HG03442 (cell line): ENCODE measurements at regions not wholly inside any gene's neighbourhood (a gene's known extent, or its start where the extent isn't known, plus 50 kb on each side); places are given as distances from the start of the nearest gene placed in this dataset.

ENCODE experiments used
- ATAC-seq: cut with Tn5 transposase; IDR thresholded peaks from one replicate; pipeline ENCODE4 v1.9.1; 2021; ENCODE audit warnings: mild to moderate bottlenecking, moderate library complexity; ENCODE audit not compliant: unreplicated experiment

GRCh38 chr2:144704709-144705095 is 184.8 kb upstream of the ZEB2 start:
- no peak for ATAC-seq

- ATAC-seq: peak; percentile 69
These were observed 184.2 kb upstream of the ZEB2 start for GRCh38 chr2:144703852-144704708.

- ATAC-seq: no peak
These were observed 182.1 kb upstream of the ZEB2 start for GRCh38 chr2:144702051-144702450.

DNA sequence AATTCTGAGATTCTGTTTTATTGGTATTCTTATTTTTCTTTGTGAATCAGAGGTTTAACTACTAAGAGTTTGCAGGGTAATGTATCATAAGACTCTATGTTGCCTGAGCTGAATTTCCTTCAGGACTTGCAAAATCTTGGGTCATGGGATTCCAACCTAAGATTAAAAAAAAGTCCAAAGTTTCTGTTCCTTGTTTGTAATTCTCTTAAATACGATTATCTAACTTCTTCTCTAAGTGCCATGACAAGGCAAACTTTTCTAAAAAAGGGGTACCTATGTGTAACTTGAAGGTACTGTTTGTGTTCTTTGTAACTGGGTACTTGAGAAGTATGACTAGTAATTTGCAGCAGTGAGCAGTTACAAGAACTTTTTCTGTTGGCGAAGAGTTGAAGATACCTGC is 181.3 kb upstream of the ZEB2 start:
- no peak for ATAC-seq

GRCh38 chr2:144698156-144698555 is 178.2 kb upstream of the ZEB2 start:
- no peak for ATAC-seq

- no peak for ATAC-seq
These were observed 175.7 kb upstream of the ZEB2 start for GRCh38 chr2:144695657-144696056.

DNA sequence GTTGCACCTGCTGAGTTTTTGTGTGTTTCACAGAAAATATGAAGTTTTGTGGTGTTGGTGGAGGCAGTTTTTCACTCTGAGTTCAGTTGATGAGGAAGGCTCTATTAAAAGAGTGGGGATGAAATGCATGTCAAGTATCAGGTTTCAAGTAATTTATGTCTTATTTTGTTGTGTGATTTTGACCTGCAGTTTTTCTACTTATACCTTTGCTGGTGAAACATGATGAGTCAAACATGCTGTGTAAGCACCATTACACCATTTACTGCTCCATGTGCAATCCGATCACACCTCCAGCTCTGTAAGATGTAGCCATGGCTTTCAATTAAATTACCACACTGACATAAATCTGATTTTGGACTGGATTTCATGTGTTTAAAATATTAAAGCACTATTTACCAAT is 174.5 kb upstream of the ZEB2 start:
- no peak for ATAC-seq

DNA sequence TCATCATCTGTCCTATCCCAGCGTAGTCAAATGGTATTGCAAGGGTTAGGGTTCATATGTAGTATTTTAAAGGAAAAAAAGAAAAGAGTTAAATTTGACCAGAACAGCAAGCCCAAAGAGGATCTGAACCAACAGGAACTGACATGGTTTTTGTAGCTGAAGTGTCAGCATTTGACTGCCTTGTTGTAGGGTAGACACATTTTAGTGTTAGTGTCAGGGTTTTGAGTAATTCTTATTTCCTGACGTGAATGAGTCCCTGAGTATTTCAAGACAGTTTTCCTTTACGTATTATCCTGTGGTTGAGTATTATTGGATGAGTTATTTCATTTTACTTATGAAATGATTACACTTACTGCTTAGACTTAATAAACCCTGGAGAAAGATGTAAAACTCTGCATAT is 173.3 kb upstream of the ZEB2 start:
- ATAC-seq: no peak

GRCh38 chr2:144692661-144693060 is 172.7 kb upstream of the ZEB2 start:
- no peak for ATAC-seq

- ATAC-seq: no peak
These were observed 170.9 kb upstream of the ZEB2 start for GRCh38 chr2:144690771-144691170.

GRCh38 chr2:144686518-144687215 is 166.7 kb upstream of the ZEB2 start:
- ATAC-seq: no peak

GRCh38 chr2:144683966-144684365 is 164.0 kb upstream of the ZEB2 start:
- no peak for ATAC-seq

DNA sequence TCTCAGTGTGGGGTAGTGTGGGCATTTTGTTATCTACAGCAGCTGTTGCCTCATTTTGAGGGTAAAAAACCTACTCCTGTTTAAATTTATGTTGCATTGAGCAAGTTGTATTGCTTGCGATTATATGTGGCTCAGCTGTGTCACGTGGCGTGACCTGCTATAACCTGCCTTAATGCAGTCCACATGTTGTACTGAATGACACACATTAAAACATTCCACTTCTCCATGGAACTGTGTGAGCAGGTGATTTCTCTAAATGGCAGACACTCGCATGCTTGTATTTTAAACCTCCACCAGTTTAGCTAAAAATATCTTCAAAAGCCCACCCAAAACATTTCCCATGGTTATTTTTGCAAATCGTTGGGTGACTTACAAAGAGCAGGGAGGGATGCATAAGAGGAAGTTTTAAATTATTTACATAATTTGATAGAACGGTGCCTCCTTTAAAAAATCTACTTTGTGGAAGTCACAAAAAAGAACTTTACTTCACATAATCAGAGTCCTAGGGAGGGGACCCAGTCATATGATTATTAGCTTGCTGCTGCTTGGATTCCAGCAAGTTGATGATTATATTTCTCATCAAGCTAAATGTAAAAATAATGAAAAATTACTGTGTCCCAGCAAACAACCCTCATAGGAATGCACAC is 163.3 kb upstream of the ZEB2 start:
- no peak for ATAC-seq

DNA sequence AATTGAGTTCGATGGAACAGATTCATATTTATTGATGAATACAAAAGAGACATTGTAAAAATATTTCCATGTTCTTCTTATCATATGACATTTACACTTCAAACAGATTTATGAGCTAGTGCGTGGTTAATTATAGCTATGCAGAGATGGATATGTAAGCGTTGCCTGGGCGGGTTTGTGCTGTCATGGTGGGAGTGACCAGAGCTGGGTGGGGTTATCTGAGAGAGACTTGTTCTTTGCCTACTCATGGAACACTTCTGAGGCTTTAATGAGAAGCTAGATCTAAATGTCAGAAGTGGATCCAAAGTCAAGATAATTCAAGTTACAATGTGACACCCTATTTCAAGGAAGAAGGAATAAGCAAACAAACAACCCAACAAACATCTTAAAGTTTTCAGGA is 162.3 kb upstream of the ZEB2 start:
- no peak for ATAC-seq

- ATAC-seq: no peak
These were observed 161.5 kb upstream of the ZEB2 start for GRCh38 chr2:144681389-144681788.

- ATAC-seq: no peak
These were observed 160.0 kb upstream of the ZEB2 start for GRCh38 chr2:144679942-144680341.

DNA sequence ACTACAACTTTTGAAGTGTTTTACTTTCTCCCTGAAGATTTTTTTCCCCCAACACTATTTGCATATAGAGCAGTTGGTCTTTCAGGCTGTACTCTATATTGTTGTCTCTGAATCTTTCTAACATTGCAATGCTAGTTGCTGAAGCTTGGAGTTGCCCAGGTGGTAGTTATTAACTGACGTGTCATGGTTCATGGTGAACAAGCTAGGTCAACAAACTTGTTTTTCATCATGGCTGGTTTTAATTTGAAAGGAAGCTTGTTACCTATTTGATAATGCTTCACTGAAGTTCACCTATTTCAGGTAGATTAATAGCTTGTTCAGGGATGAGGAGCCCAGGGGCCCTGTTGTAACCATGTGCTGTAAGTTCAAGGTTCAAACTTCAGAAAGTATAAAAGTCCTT is 158.8 kb upstream of the ZEB2 start:
- ATAC-seq: no peak

DNA sequence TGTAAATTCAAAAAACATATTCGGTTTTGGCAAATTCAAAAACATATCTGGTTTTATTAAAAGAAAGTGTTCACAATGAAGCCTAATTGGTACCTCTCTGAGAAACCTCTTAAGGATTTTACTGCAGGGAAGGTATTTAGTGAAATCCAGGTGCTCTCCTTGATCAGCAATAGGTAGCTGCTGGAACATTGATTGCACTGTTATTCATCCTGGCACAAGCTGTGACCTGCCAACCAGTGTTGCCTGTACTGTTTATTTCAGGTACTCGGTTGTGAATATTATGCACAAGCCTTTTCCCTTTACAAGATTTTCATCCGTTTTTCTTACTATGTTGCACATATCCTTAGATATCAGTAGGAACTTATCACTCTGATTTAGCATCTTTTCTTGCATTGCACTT is 155.8 kb upstream of the ZEB2 start:
- ATAC-seq: no peak

GRCh38 chr2:144675331-144675730 is 155.4 kb upstream of the ZEB2 start:
- no peak for ATAC-seq

DNA sequence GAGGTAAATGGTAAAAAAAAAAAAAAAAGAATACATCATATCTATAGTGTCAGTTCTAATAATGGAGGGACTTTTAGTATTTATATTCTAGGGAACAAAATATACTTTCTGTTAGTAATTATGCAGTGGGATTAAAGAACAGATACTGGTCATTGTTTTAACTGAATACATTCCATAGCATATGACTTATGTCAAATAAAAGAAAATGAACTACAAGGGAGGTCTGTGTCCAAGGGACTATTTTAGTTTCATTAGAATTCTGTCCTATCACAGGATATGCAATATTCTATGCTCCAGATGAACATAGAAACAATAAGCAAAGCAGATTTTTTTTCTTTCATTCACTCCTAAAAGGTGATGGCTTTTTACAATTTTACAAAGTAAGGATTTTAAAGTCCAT is 154.2 kb upstream of the ZEB2 start:
- no peak for ATAC-seq

GRCh38 chr2:144673456-144673855 is 153.5 kb upstream of the ZEB2 start:
- ATAC-seq: no peak
